HUES6 (cell line): ENCODE measurements at regions not wholly inside any gene's neighbourhood (a gene's known extent, or its start where the extent isn't known, plus 50 kb on each side); places are given as distances from the start of the nearest gene placed in this dataset.

Experiments
- H3K27ac ChIP-seq: 2 replicates; pipeline ENCODE4 v1.7.0; 2013; ENCODE audit warnings: low read depth, mild to moderate bottlenecking, low read length, inconsistent platforms
- H3K27me3 ChIP-seq: 2 replicates; pipeline ENCODE4 v1.6.1; 2013; ENCODE audit warnings: low read length; ENCODE audit not compliant: control insufficient read depth, insufficient read depth
- H3K36me3 ChIP-seq: 2 replicates; pipeline ENCODE4 v1.6.1; 2013; ENCODE audit warnings: low read length; ENCODE audit not compliant: control insufficient read depth, insufficient read depth
- H3K4me1 ChIP-seq: 2 replicates; pipeline ENCODE4 v1.6.1; 2013; ENCODE audit warnings: low read length; ENCODE audit not compliant: control insufficient read depth, insufficient read depth
- H3K4me3 ChIP-seq: 2 replicates; pipeline ENCODE4 v1.5.1; 2013; ENCODE audit warnings: low read depth, low read length
- H3K9ac ChIP-seq: one replicate; pipeline ENCODE4 v1.6.1; 2013; ENCODE audit warnings: mild to moderate bottlenecking, low read length
- H3K9me3 ChIP-seq: 2 replicates; pipeline ENCODE4 v1.6.1; 2013; ENCODE audit warnings: low read depth, low read length; ENCODE audit not compliant: control insufficient read depth, insufficient read depth

- Histone ChIP-seq H3K4me1 (no peaks in the 10 kb centered on the region), H3K27me3 (peaks cover 5% of the 10 kb centered on the region; the same call in 1 of the 2 replicates), H3K9ac (no peak overlapping the region), H3K4me3 (no peak overlapping the region), H3K36me3 (no peaks in the 10 kb centered on the region), H3K9me3 (no peaks in the 10 kb centered on the region), H3K27ac (no peak overlapping the region)
These were observed 171.1 kb downstream of the RPAP3 start for GRCh38 chr12:47534695-47535094.

- Histone ChIP-seq H3K4me1 (no peaks in the 10 kb centered on the region), H3K27ac (no peak overlapping the region), H3K4me3 (no peak overlapping the region), H3K9ac (no peak overlapping the region), H3K9me3 (no peaks in the 10 kb centered on the region), H3K27me3 (no peaks in the 10 kb centered on the region; the same call in 1 of the 2 replicates), H3K36me3 (no peaks in the 10 kb centered on the region)
These were observed 175.8 kb downstream of the RPAP3 start for GRCh38 chr12:47530050-47530449.

GRCh38 chr12:47527816-47528215, 178.0 kb downstream of the RPAP3 start:
- Histone ChIP-seq H3K9ac (no peak overlapping the region), H3K27ac (no peak overlapping the region), H3K36me3 (no peaks in the 10 kb centered on the region), H3K27me3 (no peaks in the 10 kb centered on the region; the same call in 1 of the 2 replicates), H3K4me1 (no peaks in the 10 kb centered on the region), H3K4me3 (no peak overlapping the region), H3K9me3 (no peaks in the 10 kb centered on the region)

- H3K27me3 ChIP-seq, result no peaks in the 10 kb centered on the region
- no peak overlapping the region for H3K9ac ChIP-seq
- no peak overlapping the region for H3K4me3 ChIP-seq
- no peak overlapping the region for H3K27ac ChIP-seq
- H3K36me3 ChIP-seq, result no peaks in the 10 kb centered on the region
- H3K4me1 ChIP-seq, result no peaks in the 10 kb centered on the region
- H3K9me3 ChIP-seq, result peaks cover 34% of the 10 kb centered on the region
These were observed 185.8 kb downstream of the RPAP3 start for GRCh38 chr12:47520029-47520428.

- Histone ChIP-seq H3K9me3 (peaks cover 47% of the 10 kb centered on the region), H3K4me3 (no peak overlapping the region), H3K9ac (no peak overlapping the region), H3K4me1 (no peaks in the 10 kb centered on the region), H3K27ac (no peak overlapping the region), H3K27me3 (no peaks in the 10 kb centered on the region), H3K36me3 (no peaks in the 10 kb centered on the region)
These were observed 188.7 kb downstream of the RPAP3 start for GRCh38 chr12:47517122-47517521.

- no peaks in the 10 kb centered on the region for H3K36me3 ChIP-seq
- no peak overlapping the region for H3K4me3 ChIP-seq
- no peaks in the 10 kb centered on the region for H3K4me1 ChIP-seq
- H3K9me3 ChIP-seq, result peaks cover 9% of the 10 kb centered on the region
- no peaks in the 10 kb centered on the region for H3K27me3 ChIP-seq
- no peak overlapping the region for H3K9ac ChIP-seq
- H3K27ac ChIP-seq, result no peak overlapping the region
These were observed 196.4 kb downstream of the RPAP3 start for GRCh38 chr12:47509398-47509851.

- H3K27me3 ChIP-seq, result no peaks in the 10 kb centered on the region
- H3K4me3 ChIP-seq, result no peak overlapping the region
- H3K4me1 ChIP-seq, result no peaks in the 10 kb centered on the region
- no peak overlapping the region for H3K27ac ChIP-seq
- H3K36me3 ChIP-seq, result no peaks in the 10 kb centered on the region
- H3K9me3 ChIP-seq, result peaks cover 2% of the 10 kb centered on the region; the same call in 1 of the 2 replicates
- H3K9ac ChIP-seq, result no peak overlapping the region
These were observed 198.6 kb downstream of the RPAP3 start for GRCh38 chr12:47507221-47507620.

GRCh38 chr12:47504775-47505446, 200.9 kb downstream of the RPAP3 start:
- Histone ChIP-seq H3K9ac (no peak overlapping the region), H3K4me3 (no peak overlapping the region), H3K36me3 (no peaks in the 10 kb centered on the region), H3K27ac (no peak overlapping the region), H3K4me1 (no peaks in the 10 kb centered on the region), H3K9me3 (no peaks in the 10 kb centered on the region), H3K27me3 (no peaks in the 10 kb centered on the region)

GRCh38 chr12:47493801-47494200, 212.0 kb downstream of the RPAP3 start:
- no peaks in the 10 kb centered on the region for H3K4me1 ChIP-seq
- H3K27me3 ChIP-seq, result no peaks in the 10 kb centered on the region; the same call in 1 of the 2 replicates
- H3K36me3 ChIP-seq, result no peaks in the 10 kb centered on the region
- no peak overlapping the region for H3K9ac ChIP-seq
- H3K9me3 ChIP-seq, result peaks cover 11% of the 10 kb centered on the region
- no peak overlapping the region for H3K4me3 ChIP-seq
- no peak overlapping the region for H3K27ac ChIP-seq

- Histone ChIP-seq H3K9ac (no peak overlapping the region), H3K36me3 (no peaks in the 10 kb centered on the region), H3K27me3 (no peaks in the 10 kb centered on the region; the same call in 1 of the 2 replicates)
These were observed 214.1 kb downstream of the RPAP3 start for GRCh38 chr12:47491516-47492305.

GRCh38 chr12:47488888-47489287, 216.9 kb downstream of the RPAP3 start:
- H3K27ac ChIP-seq, result no peak overlapping the region
- H3K9me3 ChIP-seq, result no peaks in the 10 kb centered on the region; the same call in 1 of the 2 replicates
- H3K4me1 ChIP-seq, result no peaks in the 10 kb centered on the region
- no peak overlapping the region for H3K9ac ChIP-seq
- H3K4me3 ChIP-seq, result no peak overlapping the region
- H3K36me3 ChIP-seq, result no peaks in the 10 kb centered on the region
- peaks cover 7% of the 10 kb centered on the region for H3K27me3 ChIP-seq

More at GRCh38 chr12:47491516-47492305, 214.1 kb downstream of the RPAP3 start:
- Histone ChIP-seq H3K27ac (no peak overlapping the region), H3K9me3 (no peaks in the 10 kb centered on the region; the same call in 1 of the 2 replicates), H3K4me3 (no peak overlapping the region), H3K4me1 (no peaks in the 10 kb centered on the region)
